ENCODE measurements at regions not wholly inside any gene's neighbourhood (a gene's known extent, or its start where the extent isn't known, plus 50 kb on each side); places are given as distances from the start of the nearest gene placed in this dataset.

DNA sequence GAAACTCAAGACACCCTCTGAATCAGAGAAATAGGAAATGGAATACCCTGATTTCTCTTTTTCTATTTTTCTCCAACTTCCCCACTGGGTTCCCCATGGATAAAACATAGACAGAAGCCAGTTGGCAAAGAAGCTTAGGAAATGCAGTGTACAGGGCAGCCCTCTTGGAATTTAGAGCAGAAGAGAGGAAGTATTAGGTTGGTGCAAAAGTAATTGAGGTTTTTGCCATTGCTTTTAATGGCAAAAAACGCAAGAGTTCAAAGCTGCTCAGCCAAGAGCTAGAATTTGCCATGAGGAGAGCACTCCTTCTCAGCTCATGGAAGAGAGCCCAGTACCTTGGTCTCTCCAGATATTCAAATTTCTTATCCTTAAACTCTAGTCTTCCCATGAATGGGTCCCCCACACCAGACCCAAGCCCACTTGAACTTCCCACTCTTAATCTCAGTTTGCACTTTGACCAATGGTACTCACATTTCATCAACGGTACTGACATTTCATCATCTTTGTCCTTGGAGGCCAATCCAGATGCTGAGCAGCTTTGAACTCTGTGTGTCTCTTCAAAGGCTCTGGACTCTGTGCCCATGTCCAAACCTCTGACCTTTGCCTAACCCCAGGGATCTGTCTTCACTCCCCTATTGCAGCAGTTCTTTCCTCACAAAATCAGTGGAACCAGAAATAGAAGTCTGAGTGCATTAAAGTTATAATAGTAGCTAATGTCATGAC is 73.2 kb upstream of the PPP1R3C start:
- TF ChIP-seq, protein P1, sequence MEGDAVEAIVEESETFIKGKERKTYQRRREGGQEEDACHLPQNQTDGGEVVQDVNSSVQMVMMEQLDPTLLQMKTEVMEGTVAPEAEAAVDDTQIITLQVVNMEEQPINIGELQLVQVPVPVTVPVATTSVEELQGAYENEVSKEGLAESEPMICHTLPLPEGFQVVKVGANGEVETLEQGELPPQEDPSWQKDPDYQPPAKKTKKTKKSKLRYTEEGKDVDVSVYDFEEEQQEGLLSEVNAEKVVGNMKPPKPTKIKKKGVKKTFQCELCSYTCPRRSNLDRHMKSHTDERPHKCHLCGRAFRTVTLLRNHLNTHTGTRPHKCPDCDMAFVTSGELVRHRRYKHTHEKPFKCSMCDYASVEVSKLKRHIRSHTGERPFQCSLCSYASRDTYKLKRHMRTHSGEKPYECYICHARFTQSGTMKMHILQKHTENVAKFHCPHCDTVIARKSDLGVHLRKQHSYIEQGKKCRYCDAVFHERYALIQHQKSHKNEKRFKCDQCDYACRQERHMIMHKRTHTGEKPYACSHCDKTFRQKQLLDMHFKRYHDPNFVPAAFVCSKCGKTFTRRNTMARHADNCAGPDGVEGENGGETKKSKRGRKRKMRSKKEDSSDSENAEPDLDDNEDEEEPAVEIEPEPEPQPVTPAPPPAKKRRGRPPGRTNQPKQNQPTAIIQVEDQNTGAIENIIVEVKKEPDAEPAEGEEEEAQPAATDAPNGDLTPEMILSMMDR (IDR thresholded peaks at IDR 0.05) = no peak
- no peak for TF ChIP-seq POLR2A (IDR thresholded peaks at IDR 0.05)
- H3K4me1 ChIP-seq = peaks cover 0 to 78% (median 24%) of the 10 kb centered on the region in 4 donors
- intact Hi-C loops (cut with DNase I) = no loop called here
- H3K27me3 ChIP-seq = no peaks in the 10 kb centered on the region
- peak; percentile 42 to 88 (median 73) for DNase-seq
- ATAC-seq = peak; percentile 81 to 94 (median 88)
- WGBS (ENCODE audit: insufficient coverage, low coverage, low lambda C conversion rate, missing lambda C conversion rate) = 44% methylated on average over 2 of the region's 2 CpGs
- H3K27ac ChIP-seq = peak overlapping the region; percentile 12 to 80 (median 31)
- no peak overlapping the region for H3K4me3 ChIP-seq
- no peaks in the 10 kb centered on the region for H3K36me3 ChIP-seq
- no peaks in the 10 kb centered on the region for H3K9me3 ChIP-seq

DNA sequence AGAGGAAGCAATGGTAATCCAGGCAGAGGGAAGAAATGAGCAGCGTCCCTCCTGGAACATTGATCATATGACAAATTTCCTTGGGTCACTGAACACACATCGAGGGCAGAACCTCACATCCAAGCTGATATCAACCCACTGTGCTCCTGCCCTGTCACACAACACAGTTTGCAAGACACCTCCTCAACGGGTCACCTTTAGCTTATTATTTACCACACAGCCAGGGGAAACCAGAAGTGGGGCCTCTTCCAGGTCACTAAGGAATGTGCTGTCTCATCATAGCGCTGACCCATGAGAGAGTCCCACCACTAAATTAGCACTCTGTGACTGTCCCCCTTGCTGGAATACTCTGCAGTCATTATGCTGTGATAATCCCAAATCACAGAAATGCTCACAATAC is 69.7 kb upstream of the PPP1R3C start:
- DNase-seq (no peak), ATAC-seq (peak in 1 of 4 donors; percentile 33)
- Histone ChIP-seq H3K36me3 (no peaks in the 10 kb centered on the region), H3K9me3 (no peaks in the 10 kb centered on the region), H3K4me3 (no peak overlapping the region), H3K4me1 (peaks cover 0 to 46% (median 13%) of the 10 kb centered on the region in 4 donors), H3K27ac (peak overlapping the region in 1 of 3 donors; percentile 14), H3K27me3 (no peaks in the 10 kb centered on the region)
- intact Hi-C loops (cut with DNase I) = no loop called here
- 41% methylated on average over 3 of the region's 4 CpGs for WGBS (ENCODE audit: insufficient coverage, low coverage, low lambda C conversion rate, missing lambda C conversion rate)
- TF ChIP-seq, protein P1 (IDR thresholded peaks at IDR 0.05) = no peak
- no peak for TF ChIP-seq POLR2A (IDR thresholded peaks at IDR 0.05)

DNA sequence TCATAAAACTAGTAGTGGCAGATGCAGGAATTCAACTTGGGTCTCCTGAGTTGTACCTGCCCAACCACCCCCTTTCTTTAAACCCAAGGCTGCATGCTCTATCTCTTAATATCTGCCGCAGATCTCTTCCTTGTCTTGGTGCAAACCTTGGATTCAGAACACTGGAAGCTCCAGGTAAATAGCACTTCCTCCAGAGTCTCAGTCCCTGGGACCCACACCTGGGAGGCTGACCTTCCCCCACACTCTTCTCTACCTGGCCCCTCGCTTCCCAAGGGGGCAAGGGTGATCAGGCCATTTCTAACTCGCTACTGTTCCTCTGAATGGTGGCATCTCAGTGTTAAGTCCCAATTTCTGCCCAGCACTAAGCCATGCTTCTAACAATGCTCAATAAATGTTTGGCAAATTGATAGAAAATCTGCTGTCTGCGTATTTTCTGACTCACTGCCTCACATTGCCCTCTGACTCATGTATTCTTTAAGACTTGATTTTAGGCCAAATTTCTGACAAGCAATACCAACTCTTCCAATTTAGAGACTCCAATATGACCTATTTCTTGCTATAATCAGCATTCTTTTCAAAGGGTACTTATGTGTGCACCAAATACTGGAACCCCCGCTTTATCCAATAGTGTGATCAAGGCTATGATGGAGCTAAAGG is 68.0 kb upstream of the PPP1R3C start:
- no peaks in the 10 kb centered on the region for H3K36me3 ChIP-seq
- H3K9me3 ChIP-seq = no peaks in the 10 kb centered on the region
- peaks cover 0 to 31% (median 7%) of the 10 kb centered on the region in 4 donors for H3K4me1 ChIP-seq
- H3K27me3 ChIP-seq = no peaks in the 10 kb centered on the region
- DNase-seq = no peak
- TF ChIP-seq, protein P1 (IDR thresholded peaks at IDR 0.05) = no peak
- TF ChIP-seq POLR2A (IDR thresholded peaks at IDR 0.05) = no peak
- intact Hi-C loops (cut with DNase I) = no loop called here
- H3K27ac ChIP-seq = no peak overlapping the region
- ATAC-seq = peak in 1 of 4 donors; percentile 76
- no peak overlapping the region for H3K4me3 ChIP-seq
- 71% methylated on average over 5 of the region's 5 CpGs for WGBS (ENCODE audit: insufficient coverage, low coverage, low lambda C conversion rate, missing lambda C conversion rate)

DNA sequence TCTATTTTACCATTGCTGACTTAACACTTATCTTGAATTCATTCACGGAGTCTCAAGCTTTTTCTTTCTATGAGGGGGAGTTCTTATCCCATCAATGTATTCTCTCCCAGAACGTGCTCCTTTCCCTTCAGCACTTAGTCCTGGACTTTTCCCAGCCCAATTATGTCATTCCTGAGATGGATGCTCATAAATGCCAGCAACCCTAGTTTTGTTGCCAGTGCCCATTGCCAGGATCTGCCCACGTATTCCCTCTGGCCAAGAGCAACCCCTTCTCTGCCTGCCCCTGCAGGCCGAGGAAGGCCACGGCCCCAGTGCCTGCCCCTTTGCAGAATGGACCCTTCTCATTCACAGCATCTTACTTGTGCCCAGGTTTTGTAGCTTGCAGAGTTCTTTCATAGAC is 67.4 kb upstream of the PPP1R3C start:
- intact Hi-C loops (cut with DNase I) = no loop called here
- no peak for TF ChIP-seq POLR2A (IDR thresholded peaks at IDR 0.05)
- TF ChIP-seq, protein P1 (IDR thresholded peaks at IDR 0.05) = no peak
- ATAC-seq = peak; percentile 40 to 88 (median 54)
- no peak overlapping the region for H3K27ac ChIP-seq
- H3K4me1 ChIP-seq = peaks cover 0 to 25% (median 4%) of the 10 kb centered on the region in 4 donors
- no peaks in the 10 kb centered on the region for H3K36me3 ChIP-seq
- H3K27me3 ChIP-seq = no peaks in the 10 kb centered on the region
- peak in 2 of 3 donors; percentile 39 to 51 for DNase-seq
- H3K9me3 ChIP-seq = no peaks in the 10 kb centered on the region
- no peak overlapping the region for H3K4me3 ChIP-seq
- 25% methylated on average over 5 of the region's 5 CpGs for WGBS (ENCODE audit: insufficient coverage, low coverage, low lambda C conversion rate, missing lambda C conversion rate)
